ENCODE measurements at regions not wholly inside any gene's neighbourhood (a gene's known extent, or its start where the extent isn't known, plus 50 kb on each side); places are given as distances from the start of the nearest gene placed in this dataset.

DNA sequence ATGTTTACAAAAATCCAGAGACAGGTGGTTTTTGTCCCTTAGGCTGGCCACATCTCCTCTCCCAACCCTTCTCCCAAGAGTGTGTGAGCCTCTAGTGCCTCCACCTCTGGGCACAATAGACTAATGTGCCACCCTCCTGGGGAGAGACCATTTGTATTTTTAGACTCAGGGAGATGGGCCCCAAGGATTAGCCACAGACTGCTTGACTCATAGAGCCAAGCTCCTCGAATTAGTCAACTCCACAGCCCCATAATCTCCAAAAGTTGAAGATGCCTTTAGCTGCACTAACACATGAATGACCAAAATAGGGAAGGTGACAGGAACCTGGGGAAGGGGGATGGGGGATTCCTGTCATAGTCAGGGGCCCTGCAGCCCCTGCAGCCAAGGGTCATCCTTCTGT is 53.0 kb upstream of the LRRC32 start:
- in situ Hi-C loops (cut with HindIII; ENCODE audit: extremely low pct_ligation_motif_present, low pct_unique_long_range_greater_than_20kb) (loop anchor here (10.0 kb wide), 1 partner anchor 111 kb away; no protein-coding TSS in a partner anchor), intact Hi-C loops (cut with micrococcal nuclease; ENCODE audit: unreplicated experiment) (loop anchor here (5.0 to 10.0 kb wide), 3 partner anchors 114 to 321 kb away; no protein-coding TSS in a partner anchor)
- ChIA-PET POLR2A (no interaction called here), CTCF (ENCODE audit: low intra/inter-chr PET ratio, low total read pairs) (interaction anchor here (2.0 kb wide), 1 partner anchor 10 kb away, joined by 5 read pairs; no protein-coding TSS in a partner anchor)
- H3K4me3 ChIP-seq (replicated peaks in 1 of 3; ENCODE audit: insufficient read depth in 1 of 3, low read depth in 2 of 3, low read length in 3 of 3), result no peak overlapping the region
- no peak for ATAC-seq
- FAIRE-seq, result no peak
- no TSS peak for BruUV-seq (replicated peaks)
- H3K4me1 ChIP-seq (ENCODE audit: insufficient read depth, low read length), result peaks cover 5% of the 10 kb centered on the region; the same call in 1 of the 2 replicates
- no peak overlapping the region for H3K27ac ChIP-seq (ENCODE audit: extremely low read length, insufficient read depth, low read length)
- H3K9ac ChIP-seq (ENCODE audit: insufficient read depth, low read depth, low read length), result no peak overlapping the region
- no peaks in the 10 kb centered on the region for H3K9me3 ChIP-seq (ENCODE audit: low read length)
- peaks cover 0 to 20% of the 10 kb centered on the region in 2 experiments; a peak in 4 of 5 replicates for H3K27me3 ChIP-seq (ENCODE audit: control insufficient read depth in 1 of 2, insufficient read depth in 2 of 2, low read length in 2 of 2)
- no peak overlapping the region for H2AFZ ChIP-seq (ENCODE audit: low read length)
- no peak for TF ChIP-seq ZFP1 (CRISPR knock-in tag; IDR thresholded peaks at IDR 0.05)
- TF ChIP-seq, protein P1, sequence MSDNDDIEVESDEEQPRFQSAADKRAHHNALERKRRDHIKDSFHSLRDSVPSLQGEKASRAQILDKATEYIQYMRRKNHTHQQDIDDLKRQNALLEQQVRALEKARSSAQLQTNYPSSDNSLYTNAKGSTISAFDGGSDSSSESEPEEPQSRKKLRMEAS (IDR thresholded peaks at IDR 0.05), result no peak
- no peak for TF ChIP-seq RBAK (CRISPR knock-in tag; IDR thresholded peaks at IDR 0.05)
- no peak for TF ChIP-seq FOSL2 (CRISPR knock-in tag; IDR thresholded peaks at IDR 0.05)
- no peak for TF ChIP-seq MED13 (CRISPR knock-in tag; IDR thresholded peaks at IDR 0.05)
- no peak for TF ChIP-seq CCDC6 (CRISPR knock-in tag; IDR thresholded peaks at IDR 0.05)
- TF ChIP-seq SOX6 (IDR thresholded peaks at IDR 0.05), result no peak
- TF ChIP-seq SOX6 (CRISPR knock-in tag; IDR thresholded peaks at IDR 0.05), result no peak
- TF ChIP-seq BCL6 (CRISPR knock-in tag; IDR thresholded peaks at IDR 0.05), result no peak
- no peak for DNase-seq (ENCODE audit: low spot score)
- peaks cover 3% of the 10 kb centered on the region; the same call in 1 of the 2 replicates for H4K20me1 ChIP-seq (ENCODE audit: insufficient read depth, low read length)
- H3K4me2 ChIP-seq (ENCODE audit: low read depth, low read length), result no peak overlapping the region
- no peaks in the 10 kb centered on the region for H3K36me3 ChIP-seq (replicated peaks in 1 of 2; ENCODE audit: control insufficient read depth in 1 of 2, insufficient read depth in 2 of 2, low read length in 2 of 2)
- H3K79me2 ChIP-seq (ENCODE audit: insufficient read depth, low read length), result no peaks in the 10 kb centered on the region
- 0% methylated on average over 1 of the region's 1 CpG for WGBS (ENCODE audit: low lambda C conversion rate)

GRCh38 chr11:76724171-76724768 is 53.7 kb upstream of the LRRC32 start:
- TF ChIP-seq ZNF143 (CRISPR knock-in tag; IDR thresholded peaks at IDR 0.05) (no peak), MIER2 (CRISPR knock-in tag; IDR thresholded peaks at IDR 0.05) (peak; percentile 93), ZSCAN30 (CRISPR knock-in tag; IDR thresholded peaks at IDR 0.05) (no peak), ZFYVE20 (CRISPR knock-in tag; IDR thresholded peaks at IDR 0.05; ENCODE audit: borderline replicate concordance, low read depth) (no peak), MAFG (CRISPR knock-in tag; IDR thresholded peaks at IDR 0.05) (no peak), REST (IDR thresholded peaks at IDR 0.05; ENCODE audit: borderline replicate concordance in 1 of 2, low read depth in 1 of 2, low read length in 2 of 2) (peak; percentile 59 to 95)
- TF ChIP-seq, protein P1 (IDR thresholded peaks at IDR 0.05), result no peak
- 36% methylated on average over 3 of the region's 3 CpGs for WGBS (ENCODE audit: low lambda C conversion rate)
- no peak for FAIRE-seq

More at GRCh38 chr11:76724171-76724768, 53.7 kb upstream of the LRRC32 start:
- no peaks in the 10 kb centered on the region for H3K9me3 ChIP-seq (ENCODE audit: low read length)
- no peak overlapping the region for H2AFZ ChIP-seq (ENCODE audit: low read length)
- no peaks in the 10 kb centered on the region for H3K36me3 ChIP-seq (replicated peaks in 1 of 2; ENCODE audit: control insufficient read depth in 1 of 2, insufficient read depth in 2 of 2, low read length in 2 of 2)
- peaks cover 3% of the 10 kb centered on the region; the same call in 1 of the 2 replicates for H4K20me1 ChIP-seq (ENCODE audit: insufficient read depth, low read length)
- H3K4me1 ChIP-seq (ENCODE audit: insufficient read depth, low read length), result peaks cover 5% of the 10 kb centered on the region; the same call in 1 of the 2 replicates
- DNase-seq (ENCODE audit: low spot score) (no peak), ATAC-seq (no peak)
- no peaks in the 10 kb centered on the region for H3K79me2 ChIP-seq (ENCODE audit: insufficient read depth, low read length)
- no peak overlapping the region for H3K27ac ChIP-seq (ENCODE audit: extremely low read length, insufficient read depth, low read length)
- H3K9ac ChIP-seq (ENCODE audit: insufficient read depth, low read depth, low read length), result no peak overlapping the region
- BruUV-seq (replicated peaks), result no TSS peak
- POLR2A ChIA-PET, result no interaction called here
- no peak overlapping the region for H3K4me2 ChIP-seq (ENCODE audit: low read depth, low read length)
- peaks cover 1 to 20% of the 10 kb centered on the region in 2 experiments; a peak in 4 of 5 replicates for H3K27me3 ChIP-seq (ENCODE audit: control insufficient read depth in 1 of 2, insufficient read depth in 2 of 2, low read length in 2 of 2)
- in situ Hi-C loops (cut with HindIII; ENCODE audit: extremely low pct_ligation_motif_present, low pct_unique_long_range_greater_than_20kb) (loop anchor here (10.0 kb wide), 1 partner anchor 111 kb away; no protein-coding TSS in a partner anchor), intact Hi-C loops (cut with micrococcal nuclease; ENCODE audit: unreplicated experiment) (loop anchor here (5.0 to 10.0 kb wide), 3 partner anchors 113 to 321 kb away; no protein-coding TSS in a partner anchor)
- H3K4me3 ChIP-seq (replicated peaks in 1 of 3; ENCODE audit: insufficient read depth in 1 of 3, low read depth in 2 of 3, low read length in 3 of 3), result no peak overlapping the region
- CTCF ChIA-PET (ENCODE audit: low intra/inter-chr PET ratio, low total read pairs), result no interaction called here
